Fibroblast of lung (primary cell): ENCODE measurements at regions not wholly inside any gene's neighbourhood (a gene's known extent, or its start where the extent isn't known, plus 50 kb on each side); places are given as distances from the start of the nearest gene placed in this dataset.

Experiments
- EZH2 ChIP-seq: IDR thresholded peaks from 2 replicates; pipeline ENCODE4 v1.5.1; 2012; ENCODE audit warnings: low read length, control low read depth, mild to moderate bottlenecking; ENCODE audit errors: missing control alignments
- TF ChIP-seq, protein P1 (sequence below), 2 donors: IDR thresholded peaks in 1 of 2; conservative IDR thresholded peaks in 1 of 2; 1 replicate in 1 of 2; 2 replicates in 1 of 2; pipeline ENCODE4 v1.5.1; 2011 to 2012; ENCODE audit warnings: low read length in 2 of 2, control low read depth in 1 of 2, inconsistent platforms in 1 of 2, low read depth in 1 of 2, mild to moderate bottlenecking in 1 of 2

DNA sequence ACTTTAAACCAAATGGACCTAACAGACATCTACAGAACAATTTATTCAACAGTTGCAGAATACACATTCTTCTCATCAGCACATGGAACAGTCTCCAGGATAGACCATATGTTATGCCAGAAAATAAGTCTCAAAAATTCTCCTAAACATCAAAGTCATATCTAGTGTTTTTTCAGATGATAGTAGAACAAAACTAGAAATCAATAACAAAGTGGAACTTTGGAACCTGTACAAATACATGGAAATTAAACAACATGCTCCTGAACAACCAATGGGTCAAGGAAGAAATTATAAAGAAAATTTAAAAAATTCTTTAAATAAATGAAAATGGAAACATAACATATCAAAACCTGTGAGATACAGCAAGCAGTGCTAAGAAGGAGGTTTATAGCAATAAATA is 194.1 kb upstream of the SIX2 start:
- TF ChIP-seq, protein P1, sequence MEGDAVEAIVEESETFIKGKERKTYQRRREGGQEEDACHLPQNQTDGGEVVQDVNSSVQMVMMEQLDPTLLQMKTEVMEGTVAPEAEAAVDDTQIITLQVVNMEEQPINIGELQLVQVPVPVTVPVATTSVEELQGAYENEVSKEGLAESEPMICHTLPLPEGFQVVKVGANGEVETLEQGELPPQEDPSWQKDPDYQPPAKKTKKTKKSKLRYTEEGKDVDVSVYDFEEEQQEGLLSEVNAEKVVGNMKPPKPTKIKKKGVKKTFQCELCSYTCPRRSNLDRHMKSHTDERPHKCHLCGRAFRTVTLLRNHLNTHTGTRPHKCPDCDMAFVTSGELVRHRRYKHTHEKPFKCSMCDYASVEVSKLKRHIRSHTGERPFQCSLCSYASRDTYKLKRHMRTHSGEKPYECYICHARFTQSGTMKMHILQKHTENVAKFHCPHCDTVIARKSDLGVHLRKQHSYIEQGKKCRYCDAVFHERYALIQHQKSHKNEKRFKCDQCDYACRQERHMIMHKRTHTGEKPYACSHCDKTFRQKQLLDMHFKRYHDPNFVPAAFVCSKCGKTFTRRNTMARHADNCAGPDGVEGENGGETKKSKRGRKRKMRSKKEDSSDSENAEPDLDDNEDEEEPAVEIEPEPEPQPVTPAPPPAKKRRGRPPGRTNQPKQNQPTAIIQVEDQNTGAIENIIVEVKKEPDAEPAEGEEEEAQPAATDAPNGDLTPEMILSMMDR (conservative IDR thresholded peaks at IDR 0.05 in 1 of 2, IDR thresholded peaks at IDR 0.05 in 1 of 2; ENCODE audit: low read depth in 1 of 2, low read length in 2 of 2), result no peak
- TF ChIP-seq EZH2, result no peak
